Activated CD8-positive, alpha-beta T cell treated with anti-CD3 and anti-CD28 coated beads for 36 hours (primary cell): ENCODE measurements at regions not wholly inside any gene's neighbourhood (a gene's known extent, or its start where the extent isn't known, plus 50 kb on each side); places are given as distances from the start of the nearest gene placed in this dataset.

Experiments
- ATAC-seq: fragments of 200-7000 bp; cut with Tn5 transposase; one replicate; pipeline ENCODE4 v1.10.0; 2021; ENCODE audit warnings: mild to moderate bottlenecking, moderate library complexity
- CTCF ChIA-PET: fragments of 350-600 bp; sonication (Branson Sonifier 250); formaldehyde crosslinking; loops from one replicate; lab custom pipeline; 2021; ENCODE audit warnings: antibody characterized with exemption; lab: Charles Lee
- POLR2A ChIA-PET: fragments of 350-600 bp; sonication (Branson Sonifier 250); formaldehyde crosslinking; loops from one replicate; lab custom pipeline; 2021; ENCODE audit warnings: antibody characterized with exemption; lab: Charles Lee
- DNase-seq: peaks from one replicate; pipeline ENCODE4 v3.0.0-alpha.2; 2020
- H3K27ac Mint-ChIP-seq: one replicate; pipeline ENCODE4 v1.8.0; 2021; ENCODE audit warnings: mild to moderate bottlenecking, mixed read lengths
- H3K27me3 Mint-ChIP-seq: one replicate; pipeline ENCODE4 v1.8.0; 2021; ENCODE audit warnings: mixed read lengths
- H3K36me3 Mint-ChIP-seq: one replicate; pipeline ENCODE4 v1.8.0; 2021; ENCODE audit warnings: low read depth, mixed read lengths
- H3K4me1 Mint-ChIP-seq: one replicate; pipeline ENCODE4 v1.8.0; 2021; ENCODE audit warnings: low read depth, mixed read lengths
- H3K4me3 Mint-ChIP-seq: one replicate; pipeline ENCODE4 v1.8.0; 2021; ENCODE audit warnings: mild to moderate bottlenecking, moderate library complexity, mixed read lengths
- H3K9me3 Mint-ChIP-seq: one replicate; pipeline ENCODE4 v1.8.0; 2021; ENCODE audit warnings: mixed read lengths
- CTCF ChIP-seq: fragments of 200-600 bp; IDR thresholded peaks from one replicate; pipeline ENCODE4 v1.8.0; 2022; ENCODE audit warnings: antibody characterized with exemption, mild to moderate bottlenecking
- intact Hi-C: fragments of 100-400 bp; cut with micrococcal nuclease; formaldehyde crosslinking; loops from one replicate; pipeline ENCODE4 v1.10.0; 2022

- Mint-ChIP-seq H3K27me3 (no peaks in the 10 kb centered on the region), H3K36me3 (no peaks in the 10 kb centered on the region), H3K27ac (no peak overlapping the region), H3K9me3 (peaks cover 4% of the 10 kb centered on the region), H3K4me1 (no peaks in the 10 kb centered on the region), H3K4me3 (no peak overlapping the region)
- CTCF ChIA-PET = no interaction called here
- DNase-seq (no peak), ATAC-seq (no peak)
- no peak for TF ChIP-seq CTCF
- POLR2A ChIA-PET = interaction anchor here (0.6 kb wide), 1 partner anchor 145 kb away, joined by 3 read pairs; no protein-coding TSS in a partner anchor
- intact Hi-C loops = no loop called here
These were observed 247.5 kb downstream of the GABRG1 start for GRCh38 chr4:45876235-45876890.

- no peak for TF ChIP-seq CTCF
- no peaks in the 10 kb centered on the region for H3K36me3 Mint-ChIP-seq
- intact Hi-C loops = no loop called here
- ChIA-PET POLR2A (no interaction called here), CTCF (no interaction called here)
- no peaks in the 10 kb centered on the region for H3K27me3 Mint-ChIP-seq
- no peak overlapping the region for H3K4me3 Mint-ChIP-seq
- no peak for DNase-seq
- no peak for ATAC-seq
- peaks cover 7% of the 10 kb centered on the region for H3K9me3 Mint-ChIP-seq
- H3K27ac Mint-ChIP-seq = no peak overlapping the region
- H3K4me1 Mint-ChIP-seq = no peaks in the 10 kb centered on the region
These were observed 254.7 kb downstream of the GABRG1 start for GRCh38 chr4:45869184-45869583.

- ChIA-PET CTCF (no interaction called here), POLR2A (no interaction called here)
- Mint-ChIP-seq H3K27me3 (no peaks in the 10 kb centered on the region), H3K4me3 (no peak overlapping the region), H3K36me3 (no peaks in the 10 kb centered on the region), H3K4me1 (no peaks in the 10 kb centered on the region), H3K27ac (no peak overlapping the region), H3K9me3 (peaks cover 7% of the 10 kb centered on the region)
- intact Hi-C loops = no loop called here
- DNase-seq (no peak), ATAC-seq (no peak)
- no peak for TF ChIP-seq CTCF
These were observed 258.1 kb downstream of the GABRG1 start for GRCh38 chr4:45865781-45866180.

- intact Hi-C loops = no loop called here
- ATAC-seq = no peak
- no peak for TF ChIP-seq CTCF
- Mint-ChIP-seq H3K9me3 (peaks cover 8% of the 10 kb centered on the region), H3K4me1 (no peaks in the 10 kb centered on the region), H3K27me3 (no peaks in the 10 kb centered on the region), H3K27ac (no peak overlapping the region), H3K36me3 (no peaks in the 10 kb centered on the region), H3K4me3 (no peak overlapping the region)
- CTCF ChIA-PET = no interaction called here
- DNase-seq = no peak
- POLR2A ChIA-PET = interaction anchor here (0.7 kb wide), 1 partner anchor 976 kb away, joined by 3 read pairs; no protein-coding TSS in a partner anchor
These were observed 268.0 kb downstream of the GABRG1 start for GRCh38 chr4:45855857-45856256.

GRCh38 chr4:45846016-45846415 is 277.8 kb downstream of the GABRG1 start:
- H3K27me3 Mint-ChIP-seq = no peaks in the 10 kb centered on the region
- POLR2A ChIA-PET = no interaction called here
- no peak for DNase-seq
- H3K4me1 Mint-ChIP-seq = no peaks in the 10 kb centered on the region
- no peak for ATAC-seq
- H3K4me3 Mint-ChIP-seq = no peak overlapping the region
- no peak for TF ChIP-seq CTCF
- H3K27ac Mint-ChIP-seq = no peak overlapping the region
- no peaks in the 10 kb centered on the region for H3K36me3 Mint-ChIP-seq
- intact Hi-C loops = no loop called here
- CTCF ChIA-PET = no interaction called here
- H3K9me3 Mint-ChIP-seq = peaks cover 6% of the 10 kb centered on the region
